Activated naive CD4-positive, alpha-beta T cell treated with anti-CD3 and anti-CD28 coated beads, Interleukin-2, amount 50 U/mL, for 24 hours (primary cell): ENCODE measurements at regions not wholly inside any gene's neighbourhood (a gene's known extent, or its start where the extent isn't known, plus 50 kb on each side); places are given as distances from the start of the nearest gene placed in this dataset.

Source experiments
- H3K27ac Mint-ChIP-seq: one replicate; pipeline ENCODE4 v1.8.0; 2021; ENCODE audit warnings: mild to moderate bottlenecking, mixed read lengths
- H3K27me3 Mint-ChIP-seq: one replicate; pipeline ENCODE4 v1.8.0; 2021; ENCODE audit warnings: mixed read lengths
- H3K36me3 Mint-ChIP-seq: one replicate; pipeline ENCODE4 v1.8.0; 2021; ENCODE audit warnings: mixed read lengths
- H3K4me1 Mint-ChIP-seq: one replicate; pipeline ENCODE4 v1.8.0; 2021; ENCODE audit warnings: mixed read lengths
- H3K4me3 Mint-ChIP-seq: one replicate; pipeline ENCODE4 v1.8.0; 2021; ENCODE audit warnings: mild to moderate bottlenecking, mixed read lengths
- H3K9me3 Mint-ChIP-seq: one replicate; pipeline ENCODE4 v1.8.0; 2021; ENCODE audit warnings: mixed read lengths

GRCh38 chr10:20631229-20631628, 265.9 kb downstream of the NEBL start:
- H3K4me1 Mint-ChIP-seq: no peaks in the 10 kb centered on the region
- no peak overlapping the region for H3K4me3 Mint-ChIP-seq
- peaks cover 1% of the 10 kb centered on the region for H3K27me3 Mint-ChIP-seq
- no peaks in the 10 kb centered on the region for H3K9me3 Mint-ChIP-seq
- no peak overlapping the region for H3K27ac Mint-ChIP-seq
- no peaks in the 10 kb centered on the region for H3K36me3 Mint-ChIP-seq

GRCh38 chr10:20630092-20630643, 266.9 kb downstream of the NEBL start:
- Mint-ChIP-seq H3K4me3 (no peak overlapping the region), H3K9me3 (no peaks in the 10 kb centered on the region), H3K27me3 (peaks cover 1% of the 10 kb centered on the region), H3K27ac (no peak overlapping the region), H3K4me1 (no peaks in the 10 kb centered on the region), H3K36me3 (no peaks in the 10 kb centered on the region)

- Mint-ChIP-seq H3K27ac (no peak overlapping the region), H3K27me3 (peaks cover 1% of the 10 kb centered on the region), H3K9me3 (no peaks in the 10 kb centered on the region), H3K36me3 (no peaks in the 10 kb centered on the region), H3K4me3 (no peak overlapping the region), H3K4me1 (no peaks in the 10 kb centered on the region)
These were observed 269.1 kb downstream of the NEBL start for GRCh38 chr10:20627946-20628507.

- Mint-ChIP-seq H3K4me3 (no peak overlapping the region), H3K4me1 (no peaks in the 10 kb centered on the region), H3K27ac (no peak overlapping the region), H3K36me3 (no peaks in the 10 kb centered on the region), H3K27me3 (peaks cover 1% of the 10 kb centered on the region), H3K9me3 (no peaks in the 10 kb centered on the region)
These were observed 270.0 kb downstream of the NEBL start for GRCh38 chr10:20627087-20627486.

GRCh38 chr10:20625868-20626267, 271.2 kb downstream of the NEBL start:
- no peak overlapping the region for H3K4me3 Mint-ChIP-seq

GRCh38 chr10:20624642-20625041, 272.5 kb downstream of the NEBL start:
- H3K9me3 Mint-ChIP-seq: no peaks in the 10 kb centered on the region
- H3K4me1 Mint-ChIP-seq: no peaks in the 10 kb centered on the region
- H3K4me3 Mint-ChIP-seq: no peak overlapping the region
- H3K36me3 Mint-ChIP-seq: no peaks in the 10 kb centered on the region
- peaks cover 1% of the 10 kb centered on the region for H3K27me3 Mint-ChIP-seq
- no peak overlapping the region for H3K27ac Mint-ChIP-seq

More at GRCh38 chr10:20625868-20626267, 271.2 kb downstream of the NEBL start:
- H3K27ac Mint-ChIP-seq: no peak overlapping the region
- no peaks in the 10 kb centered on the region for H3K4me1 Mint-ChIP-seq
- peaks cover 1% of the 10 kb centered on the region for H3K27me3 Mint-ChIP-seq
- no peaks in the 10 kb centered on the region for H3K36me3 Mint-ChIP-seq
- no peaks in the 10 kb centered on the region for H3K9me3 Mint-ChIP-seq

- Mint-ChIP-seq H3K9me3 (no peaks in the 10 kb centered on the region), H3K4me1 (no peaks in the 10 kb centered on the region), H3K27me3 (peaks cover under 1% of the 10 kb centered on the region), H3K4me3 (no peak overlapping the region), H3K36me3 (no peaks in the 10 kb centered on the region), H3K27ac (no peak overlapping the region)
These were observed 273.6 kb downstream of the NEBL start for GRCh38 chr10:20623546-20623945.

- Mint-ChIP-seq H3K9me3 (no peaks in the 10 kb centered on the region), H3K4me1 (no peaks in the 10 kb centered on the region), H3K27ac (no peak overlapping the region), H3K36me3 (no peaks in the 10 kb centered on the region), H3K4me3 (no peak overlapping the region), H3K27me3 (no peaks in the 10 kb centered on the region)
These were observed 274.4 kb downstream of the NEBL start for GRCh38 chr10:20622531-20623211.

GRCh38 chr10:20620981-20621380, 276.1 kb downstream of the NEBL start:
- Mint-ChIP-seq H3K27me3 (no peaks in the 10 kb centered on the region), H3K9me3 (no peaks in the 10 kb centered on the region), H3K4me3 (no peak overlapping the region), H3K4me1 (no peaks in the 10 kb centered on the region), H3K27ac (no peak overlapping the region), H3K36me3 (no peaks in the 10 kb centered on the region)

- H3K4me1 Mint-ChIP-seq: peaks cover 4% of the 10 kb centered on the region
- no peak overlapping the region for H3K4me3 Mint-ChIP-seq
These were observed 279.0 kb downstream of the NEBL start for GRCh38 chr10:20618011-20618547.

GRCh38 chr10:20616918-20617810, 279.9 kb downstream of the NEBL start:
- Mint-ChIP-seq H3K9me3 (peaks cover under 1% of the 10 kb centered on the region), H3K4me3 (no peak overlapping the region), H3K27ac (no peak overlapping the region)

More at GRCh38 chr10:20618011-20618547, 279.0 kb downstream of the NEBL start:
- Mint-ChIP-seq H3K27me3 (no peaks in the 10 kb centered on the region), H3K36me3 (no peaks in the 10 kb centered on the region), H3K9me3 (no peaks in the 10 kb centered on the region), H3K27ac (no peak overlapping the region)

GRCh38 chr10:20616056-20616671, 280.9 kb downstream of the NEBL start:
- peaks cover 6% of the 10 kb centered on the region for H3K9me3 Mint-ChIP-seq
- no peaks in the 10 kb centered on the region for H3K36me3 Mint-ChIP-seq
- no peak overlapping the region for H3K4me3 Mint-ChIP-seq
- no peaks in the 10 kb centered on the region for H3K27me3 Mint-ChIP-seq
- H3K27ac Mint-ChIP-seq: no peak overlapping the region
- H3K4me1 Mint-ChIP-seq: peaks cover 4% of the 10 kb centered on the region

More at GRCh38 chr10:20616918-20617810, 279.9 kb downstream of the NEBL start:
- no peaks in the 10 kb centered on the region for H3K36me3 Mint-ChIP-seq
- peaks cover 4% of the 10 kb centered on the region for H3K4me1 Mint-ChIP-seq
- H3K27me3 Mint-ChIP-seq: no peaks in the 10 kb centered on the region

- H3K4me1 Mint-ChIP-seq: peaks cover 4% of the 10 kb centered on the region
- H3K36me3 Mint-ChIP-seq: no peaks in the 10 kb centered on the region
- no peaks in the 10 kb centered on the region for H3K27me3 Mint-ChIP-seq
- peaks cover 6% of the 10 kb centered on the region for H3K9me3 Mint-ChIP-seq
- no peak overlapping the region for H3K4me3 Mint-ChIP-seq
- H3K27ac Mint-ChIP-seq: no peak overlapping the region
These were observed 281.7 kb downstream of the NEBL start for GRCh38 chr10:20615395-20615794.

- Mint-ChIP-seq H3K27ac (no peak overlapping the region), H3K27me3 (no peaks in the 10 kb centered on the region), H3K36me3 (no peaks in the 10 kb centered on the region), H3K9me3 (peaks cover 6% of the 10 kb centered on the region), H3K4me3 (no peak overlapping the region), H3K4me1 (peaks cover 4% of the 10 kb centered on the region)
These were observed 282.2 kb downstream of the NEBL start for GRCh38 chr10:20614911-20615310.

- Mint-ChIP-seq H3K27ac (no peak overlapping the region), H3K27me3 (peaks cover 1% of the 10 kb centered on the region), H3K9me3 (peaks cover 6% of the 10 kb centered on the region), H3K36me3 (no peaks in the 10 kb centered on the region), H3K4me1 (no peaks in the 10 kb centered on the region), H3K4me3 (no peak overlapping the region)
These were observed 288.6 kb downstream of the NEBL start for GRCh38 chr10:20608503-20608902.
